Brain microvascular endothelial cell (primary cell): ENCODE measurements at regions not wholly inside any gene's neighbourhood (a gene's known extent, or its start where the extent isn't known, plus 50 kb on each side); places are given as distances from the start of the nearest gene placed in this dataset.

Source experiments
- DNase-seq: peaks from one replicate; pipeline ENCODE4 v3.0.0-alpha.2; 2020
- H3K27ac ChIP-seq: fragments of 250-450 bp; sonication (Bioruptor Pico); 2 replicates; pipeline ENCODE4 v1.5.1; 2020; ENCODE audit warnings: mild to moderate bottlenecking, moderate library complexity
- H3K27me3 ChIP-seq: fragments of 250-450 bp; sonication (Bioruptor Pico); replicated peaks from 2 replicates; pipeline ENCODE4 v1.5.1; 2020; ENCODE audit warnings: mild to moderate bottlenecking
- H3K36me3 ChIP-seq: fragments of 250-450 bp; sonication (Bioruptor Pico); replicated peaks from 2 replicates; pipeline ENCODE4 v1.5.1; 2020; ENCODE audit warnings: mild to moderate bottlenecking
- H3K4me3 ChIP-seq: 2 replicates; pipeline ENCODE4 v1.5.1; 2011; ENCODE audit warnings: low read depth, mild to moderate bottlenecking, control low read depth, low read length, moderate library complexity
- CTCF ChIP-seq: IDR thresholded peaks from 2 replicates; pipeline ENCODE4 v1.5.1; 2011; ENCODE audit warnings: low read depth, mild to moderate bottlenecking, moderate library complexity, low read length, control low read depth, inconsistent platforms; ENCODE audit errors: missing control alignments
- in situ Hi-C: cut with HindIII; loops from 2 replicates; pipeline ENCODE4 v1.10.0; 2017; ENCODE audit warnings: low sequenced_read_pairs, low pct_ligation_motif_present

- in situ Hi-C loops, result no loop called here
- Histone ChIP-seq H3K4me3 (no peak overlapping the region), H3K27me3 (no peaks in the 10 kb centered on the region), H3K27ac (no peak overlapping the region), H3K36me3 (no peaks in the 10 kb centered on the region)
- TF ChIP-seq CTCF, result no peak
- no peak for DNase-seq
These were observed 1451.5 kb downstream of the SI start for GRCh38 chr3:163626753-163627152.

DNA sequence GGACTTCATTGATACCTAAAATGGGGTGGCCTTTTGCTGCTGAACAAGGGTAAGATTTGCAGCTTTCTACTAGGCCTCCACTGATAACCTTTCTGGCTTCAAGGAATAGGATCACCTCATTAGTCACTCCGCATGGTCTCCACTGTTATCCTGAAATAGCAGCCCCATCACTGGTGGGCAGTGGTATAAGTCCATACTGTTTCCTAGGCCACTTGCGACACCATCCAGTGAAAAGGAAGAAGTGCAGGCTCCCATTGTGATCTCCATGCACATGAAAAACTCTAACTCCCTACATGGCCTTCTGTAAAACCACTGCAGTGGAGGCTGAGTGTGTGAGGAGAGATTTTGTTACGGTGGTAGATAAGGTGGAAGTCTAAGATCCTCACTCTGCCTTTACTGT, 1455.9 kb downstream of the SI start:
- no peaks in the 10 kb centered on the region for H3K36me3 ChIP-seq
- H3K4me3 ChIP-seq, result no peak overlapping the region
- in situ Hi-C loops, result no loop called here
- TF ChIP-seq CTCF, result peak; percentile 56
- no peaks in the 10 kb centered on the region for H3K27me3 ChIP-seq
- peak; percentile 52 for DNase-seq
- no peak overlapping the region for H3K27ac ChIP-seq

GRCh38 chr3:163614886-163615285, 1463.4 kb downstream of the SI start:
- in situ Hi-C loops, result no loop called here

DNA sequence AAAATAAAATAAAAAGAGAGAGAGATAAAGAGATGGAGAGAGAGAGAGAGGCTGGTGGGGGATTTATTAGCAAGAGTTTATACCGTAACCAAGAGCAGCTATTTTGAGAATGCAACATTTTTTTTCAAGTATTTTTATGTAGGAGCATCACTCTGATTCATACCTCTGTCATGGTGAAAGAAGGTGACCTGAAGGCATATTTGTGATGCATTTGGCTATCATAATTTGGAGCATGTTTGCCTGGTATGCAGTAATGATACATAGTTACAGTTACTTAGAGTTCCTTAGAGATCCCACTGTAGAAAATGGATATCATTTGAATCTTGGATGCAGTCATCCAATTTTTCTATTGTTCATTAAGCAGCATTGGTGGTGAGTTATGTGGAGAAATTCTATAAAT, 1472.4 kb downstream of the SI start:
- no peaks in the 10 kb centered on the region for H3K36me3 ChIP-seq
- TF ChIP-seq CTCF, result no peak
- in situ Hi-C loops, result no loop called here
- H3K27me3 ChIP-seq, result no peaks in the 10 kb centered on the region
- H3K4me3 ChIP-seq, result no peak overlapping the region
- DNase-seq, result peak; percentile 33
- no peak overlapping the region for H3K27ac ChIP-seq

More at GRCh38 chr3:163614886-163615285, 1463.4 kb downstream of the SI start:
- no peak for DNase-seq
- Histone ChIP-seq H3K36me3 (no peaks in the 10 kb centered on the region), H3K4me3 (no peak overlapping the region), H3K27ac (no peak overlapping the region), H3K27me3 (no peaks in the 10 kb centered on the region)
- no peak for TF ChIP-seq CTCF

- no peak overlapping the region for H3K27ac ChIP-seq
- no peaks in the 10 kb centered on the region for H3K36me3 ChIP-seq
- TF ChIP-seq CTCF, result no peak
- no peak overlapping the region for H3K4me3 ChIP-seq
- in situ Hi-C loops, result no loop called here
- no peak for DNase-seq
- H3K27me3 ChIP-seq, result no peaks in the 10 kb centered on the region
These were observed 1476.9 kb downstream of the SI start for GRCh38 chr3:163601426-163601825.

DNA sequence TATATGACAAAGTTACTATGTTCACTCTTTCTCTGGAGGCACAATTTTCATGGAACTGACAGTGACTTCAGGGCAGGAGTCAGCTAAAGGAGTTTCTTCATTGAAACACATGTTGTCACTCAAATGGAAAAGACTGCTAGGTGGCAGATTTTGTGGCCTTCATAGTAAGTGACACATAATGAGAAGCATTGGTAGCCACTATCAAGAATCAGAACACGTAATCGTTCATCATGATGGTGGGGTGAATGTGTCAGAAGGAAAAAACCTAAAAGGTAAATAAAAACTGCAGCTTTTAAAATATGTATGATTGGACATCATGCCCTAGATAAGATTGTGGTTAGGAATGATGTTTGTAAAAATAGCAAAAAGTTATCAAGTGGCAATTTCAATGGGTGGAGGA, 1491.0 kb downstream of the SI start:
- in situ Hi-C loops, result no loop called here
- no peak overlapping the region for H3K4me3 ChIP-seq
- DNase-seq, result peak; percentile 70
- no peaks in the 10 kb centered on the region for H3K36me3 ChIP-seq
- TF ChIP-seq CTCF, result no peak
- H3K27me3 ChIP-seq, result no peaks in the 10 kb centered on the region
- no peak overlapping the region for H3K27ac ChIP-seq
